PC-3 (cell line): ENCODE measurements at regions not wholly inside any gene's neighbourhood (a gene's known extent, or its start where the extent isn't known, plus 50 kb on each side); places are given as distances from the start of the nearest gene placed in this dataset.
"Not testable (repeated sequence)": the region's sequence is repeated elsewhere in the genome, so short reads cannot be mapped to it uniquely, and the experiment has no call there.

Experiments used
- ATAC-seq: fragments of 200-7000 bp; cut with Tn5 transposase; 2 replicates; pipeline ENCODE4 v1.9.1; 2020; ENCODE audit warnings: mild to moderate bottlenecking, moderate library complexity
- BruUV-seq: library from RNA; stranded (reverse); fragments of 400-500 nt; replicated peaks from 2 replicates; lab custom pipeline; 2021; lab: Mats Ljungman, UMichigan
- CTCF ChIA-PET: fragments of 300-600 bp; sonication (Branson Sonifier 250); formaldehyde crosslinking; loops from one replicate; lab custom pipeline; 2022; ENCODE audit warnings: antibody characterized with exemption; lab: Charles Lee
- POLR2A ChIA-PET: fragments of 300-600 bp; sonication (Branson Sonifier 250); formaldehyde crosslinking; loops from one replicate; lab custom pipeline; 2022; ENCODE audit warnings: antibody characterized with exemption; ENCODE audit not compliant: unreplicated experiment; lab: Charles Lee
- DNase-seq: peaks from one replicate; pipeline ENCODE4 v3.0.0-alpha.2; 2015
- H2AFZ ChIP-seq: fragments of 300-600 bp; sonication (generic); 2 replicates; pipeline ENCODE4 v1.6.0; 2016; ENCODE audit warnings: antibody characterized with exemption, low read length
- H3F3A ChIP-seq: fragments of 300-600 bp; sonication (generic); one replicate; pipeline ENCODE4 v1.6.0; 2017; ENCODE audit warnings: antibody characterized with exemption, low read length, control low read depth, mild to moderate bottlenecking; ENCODE audit not compliant: unreplicated experiment
- H3K27ac ChIP-seq: fragments of 300-600 bp; sonication (generic); 2 replicates; pipeline ENCODE4 v1.5.1; 2016; ENCODE audit warnings: mild to moderate bottlenecking, low read length
- H3K27me3 ChIP-seq: fragments of 300-600 bp; sonication (generic); 2 replicates; pipeline ENCODE4 v1.6.1; 2016; ENCODE audit warnings: low read length, mixed read lengths
- H3K36me3 ChIP-seq: fragments of 300-600 bp; sonication (generic); 2 replicates; pipeline ENCODE4 v1.6.1; 2016; ENCODE audit warnings: low read depth, mixed run types, low read length, mixed read lengths
- H3K4me1 ChIP-seq: fragments of 300-600 bp; sonication (generic); 2 replicates; pipeline ENCODE4 v1.5.1; 2016; ENCODE audit warnings: low read length; ENCODE audit not compliant: insufficient read depth
- H3K4me2 ChIP-seq: fragments of 300-600 bp; sonication (generic); 2 replicates; pipeline ENCODE4 v1.6.0; 2016; ENCODE audit warnings: low read length
- H3K4me3 ChIP-seq: fragments of 300-600 bp; sonication (generic); 2 replicates; pipeline ENCODE4 v1.5.1; 2016; ENCODE audit warnings: mild to moderate bottlenecking, low read length, mixed read lengths
- H3K79me2 ChIP-seq: fragments of 300-600 bp; sonication (generic); 2 replicates; pipeline ENCODE4 v1.6.1; 2017; ENCODE audit warnings: low read length, mixed read lengths
- H3K9ac ChIP-seq: fragments of 300-600 bp; sonication (generic); 2 replicates; pipeline ENCODE4 v1.6.0; 2016; ENCODE audit warnings: mild to moderate bottlenecking, low read length
- H3K9me2 ChIP-seq: fragments of 300-600 bp; sonication (generic); replicated peaks from 2 replicates; pipeline ENCODE4 v1.6.1; 2016; ENCODE audit warnings: mixed run types, low read length, mixed read lengths
- H3K9me3 ChIP-seq: fragments of 300-600 bp; sonication (generic); 2 replicates; pipeline ENCODE4 v1.6.1; 2016; ENCODE audit warnings: low read length, mixed read lengths
- H4K20me1 ChIP-seq: fragments of 300-600 bp; sonication (generic); 2 replicates; pipeline ENCODE4 v1.6.1; 2016; ENCODE audit warnings: low read length, mixed read lengths
- EZH2 ChIP-seq: fragments of 300-600 bp; sonication (generic); IDR thresholded peaks from one replicate; pipeline ENCODE4 v1.6.1; 2017; ENCODE audit warnings: antibody characterized with exemption, mild to moderate bottlenecking, low read length; ENCODE audit not compliant: unreplicated experiment
- EZH2phosphoT487 ChIP-seq: fragments of 300-600 bp; sonication (generic); IDR thresholded peaks from 2 replicates; pipeline ENCODE4 v1.6.1; 2018; ENCODE audit warnings: mild to moderate bottlenecking, antibody characterized with exemption, low read length, borderline replicate concordance
- intact Hi-C: fragments of 100-400 bp; cut with micrococcal nuclease; formaldehyde crosslinking; loops from 2 replicates; pipeline ENCODE4 v1.9.0; 2023
- TF ChIP-seq, protein P1 (sequence below): fragments of 300-600 bp; sonication (generic); conservative IDR thresholded peaks from 2 replicates; pipeline ENCODE4 v1.5.1; 2017; ENCODE audit warnings: antibody characterized with exemption, low read depth, mild to moderate bottlenecking, low read length

DNA sequence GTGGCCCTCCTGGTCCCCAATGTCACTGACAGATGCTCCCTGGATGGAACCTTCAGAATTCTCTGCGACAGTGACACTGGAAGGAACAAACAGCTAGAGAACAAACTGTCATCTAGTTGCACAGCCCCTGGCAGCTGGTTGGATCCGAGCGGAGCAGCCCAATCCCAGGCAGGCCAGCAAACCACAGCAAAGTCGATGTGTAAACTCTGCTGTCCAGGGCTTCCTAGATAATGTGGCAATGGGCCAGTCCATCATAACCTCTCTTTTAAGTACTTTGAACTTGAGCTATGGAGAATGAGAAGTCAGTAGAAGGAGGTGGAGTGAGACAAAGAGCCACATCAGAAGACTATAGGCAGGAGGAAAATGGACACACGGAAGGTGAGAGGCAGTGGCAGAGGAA is 323.0 kb downstream of the CBLN1 start:
- Histone ChIP-seq H3K27ac (no peak overlapping the region), H3K27me3 (no peaks in the 10 kb centered on the region), H3K4me1 (peaks cover 48% of the 10 kb centered on the region), H2AFZ (no peak overlapping the region), H3K79me2 (no peaks in the 10 kb centered on the region), H3F3A (peaks cover 2% of the 10 kb centered on the region), H3K36me3 (no peaks in the 10 kb centered on the region), H3K9me2 (no peaks in the 10 kb centered on the region), H3K9me3 (no peaks in the 10 kb centered on the region), H3K4me2 (no peak overlapping the region), H3K9ac (no peak overlapping the region), H3K4me3 (no peak overlapping the region), H4K20me1 (no peaks in the 10 kb centered on the region)
- no peak for DNase-seq
- intact Hi-C loops = no loop called here
- no peak for ATAC-seq
- ChIA-PET POLR2A (no interaction called here), CTCF (no interaction called here)
- TF ChIP-seq EZH2 (no peak), EZH2phosphoT487 (no peak)
- TF ChIP-seq, protein P1, sequence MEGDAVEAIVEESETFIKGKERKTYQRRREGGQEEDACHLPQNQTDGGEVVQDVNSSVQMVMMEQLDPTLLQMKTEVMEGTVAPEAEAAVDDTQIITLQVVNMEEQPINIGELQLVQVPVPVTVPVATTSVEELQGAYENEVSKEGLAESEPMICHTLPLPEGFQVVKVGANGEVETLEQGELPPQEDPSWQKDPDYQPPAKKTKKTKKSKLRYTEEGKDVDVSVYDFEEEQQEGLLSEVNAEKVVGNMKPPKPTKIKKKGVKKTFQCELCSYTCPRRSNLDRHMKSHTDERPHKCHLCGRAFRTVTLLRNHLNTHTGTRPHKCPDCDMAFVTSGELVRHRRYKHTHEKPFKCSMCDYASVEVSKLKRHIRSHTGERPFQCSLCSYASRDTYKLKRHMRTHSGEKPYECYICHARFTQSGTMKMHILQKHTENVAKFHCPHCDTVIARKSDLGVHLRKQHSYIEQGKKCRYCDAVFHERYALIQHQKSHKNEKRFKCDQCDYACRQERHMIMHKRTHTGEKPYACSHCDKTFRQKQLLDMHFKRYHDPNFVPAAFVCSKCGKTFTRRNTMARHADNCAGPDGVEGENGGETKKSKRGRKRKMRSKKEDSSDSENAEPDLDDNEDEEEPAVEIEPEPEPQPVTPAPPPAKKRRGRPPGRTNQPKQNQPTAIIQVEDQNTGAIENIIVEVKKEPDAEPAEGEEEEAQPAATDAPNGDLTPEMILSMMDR = no peak
- no TSS peak for BruUV-seq

DNA sequence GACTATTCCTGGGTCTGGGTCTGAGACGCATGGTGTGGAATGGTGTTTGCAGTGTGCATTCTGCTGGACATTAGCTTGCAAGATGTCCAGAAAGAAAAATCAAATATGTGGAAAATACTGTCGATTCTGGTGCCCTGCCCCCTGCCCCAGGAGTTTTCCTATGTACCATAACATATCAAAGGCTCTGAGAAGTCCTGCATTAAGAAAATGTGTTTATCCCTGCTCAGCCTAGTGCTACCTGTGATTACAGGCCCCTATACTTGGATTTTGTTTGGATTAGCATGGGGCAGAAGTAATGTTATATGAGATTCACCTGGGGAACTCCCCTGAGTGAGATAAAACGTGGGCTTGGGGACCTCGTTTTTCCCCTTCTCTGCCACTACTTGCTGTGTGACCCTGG is 325.0 kb downstream of the CBLN1 start:
- peaks cover 28% of the 10 kb centered on the region for H3K4me1 ChIP-seq
- intact Hi-C loops = no loop called here
- H3K27ac ChIP-seq = no peak overlapping the region
- no peaks in the 10 kb centered on the region for H3F3A ChIP-seq
- no peaks in the 10 kb centered on the region for H3K79me2 ChIP-seq
- H3K36me3 ChIP-seq = no peaks in the 10 kb centered on the region
- CTCF ChIA-PET = no interaction called here
- no peak overlapping the region for H3K4me2 ChIP-seq
- BruUV-seq = no TSS peak
- H4K20me1 ChIP-seq = no peaks in the 10 kb centered on the region
- H3K9ac ChIP-seq = no peak overlapping the region
- H3K4me3 ChIP-seq = no peak overlapping the region
- DNase-seq (no peak), ATAC-seq (no peak)
- no peaks in the 10 kb centered on the region for H3K9me2 ChIP-seq
- no peaks in the 10 kb centered on the region for H3K27me3 ChIP-seq
- POLR2A ChIA-PET = no interaction called here
- TF ChIP-seq EZH2 = no peak
- no peak for TF ChIP-seq EZH2phosphoT487
- TF ChIP-seq, protein P1 = no peak
- H3K9me3 ChIP-seq = no peaks in the 10 kb centered on the region
- no peak overlapping the region for H2AFZ ChIP-seq

DNA sequence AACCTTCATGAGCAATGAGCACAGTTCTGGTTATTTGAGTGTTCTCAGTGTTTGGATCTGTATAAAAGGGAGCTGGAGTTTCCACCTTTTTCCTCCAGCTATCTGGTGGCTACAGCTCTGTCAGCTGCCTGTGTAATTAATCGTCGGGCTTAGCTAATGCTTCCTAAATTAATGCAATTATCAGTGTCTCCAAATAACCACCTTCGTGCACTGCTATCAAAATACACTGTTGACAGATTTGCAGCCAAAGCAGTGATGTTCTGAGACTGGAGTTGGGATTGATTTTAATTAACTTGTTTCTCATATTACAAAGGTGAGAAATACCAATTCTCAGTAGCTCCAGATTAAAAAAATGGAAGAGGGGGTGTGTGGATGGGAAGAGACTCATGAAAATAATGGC is 325.8 kb downstream of the CBLN1 start:
- no peak for TF ChIP-seq EZH2
- TF ChIP-seq EZH2phosphoT487 = no peak
- TF ChIP-seq, protein P1 = no peak
- H3K9ac ChIP-seq = no peak overlapping the region
- no peaks in the 10 kb centered on the region for H3K9me3 ChIP-seq
- H3K79me2 ChIP-seq = no peaks in the 10 kb centered on the region
- H3K27ac ChIP-seq = no peak overlapping the region
- no peak overlapping the region for H3K4me2 ChIP-seq
- H3K4me3 ChIP-seq = no peak overlapping the region
- POLR2A ChIA-PET = no interaction called here
- no peaks in the 10 kb centered on the region for H3K9me2 ChIP-seq
- H2AFZ ChIP-seq = no peak overlapping the region
- intact Hi-C loops = no loop called here
- no peaks in the 10 kb centered on the region for H4K20me1 ChIP-seq
- peaks cover 22% of the 10 kb centered on the region for H3K4me1 ChIP-seq
- no peaks in the 10 kb centered on the region for H3F3A ChIP-seq
- no peaks in the 10 kb centered on the region for H3K36me3 ChIP-seq
- ATAC-seq (no peak), DNase-seq (no peak)
- no peaks in the 10 kb centered on the region for H3K27me3 ChIP-seq
- CTCF ChIA-PET = no interaction called here
- no TSS peak for BruUV-seq

- H3K27ac ChIP-seq, H3K79me2 ChIP-seq, H3K36me3 ChIP-seq, H3K9me3 ChIP-seq, intact Hi-C loops, H3K4me3 ChIP-seq, ATAC-seq, CTCF ChIA-PET, H3K4me2 ChIP-seq, DNase-seq, BruUV-seq, H2AFZ ChIP-seq, H3K9ac ChIP-seq, H3K27me3 ChIP-seq, H4K20me1 ChIP-seq, H3K9me2 ChIP-seq, H3F3A ChIP-seq, POLR2A ChIA-PET: not testable (repeated sequence)
- peaks cover 13% of the 10 kb centered on the region for H3K4me1 ChIP-seq
Observed at GRCh38 chr16:48951621-48952125, 330.0 kb downstream of the CBLN1 start.
